ENCODE measurements at regions not wholly inside any gene's neighbourhood (a gene's known extent, or its start where the extent isn't known, plus 50 kb on each side); places are given as distances from the start of the nearest gene placed in this dataset.

GRCh38 chr7:12488341-12488740, 82.2 kb upstream of the SCIN start:
- Mint-ChIP-seq H3K27ac (no peak overlapping the region), H3K4me3 (no peak overlapping the region), H3K4me1 (no peaks in the 10 kb centered on the region), H3K36me3 (ENCODE audit: low read depth) (no peaks in the 10 kb centered on the region), H3K27me3 (no peaks in the 10 kb centered on the region), H3K9me3 (no peaks in the 10 kb centered on the region)
- TF ChIP-seq CTCF (IDR thresholded peaks at IDR 0.05), result no peak
- intact Hi-C loops (cut with micrococcal nuclease), result no loop called here
- ATAC-seq (ENCODE audit: low read depth) (no peak), DNase-seq (no peak)
- ChIA-PET CTCF (no interaction called here), POLR2A (no interaction called here)

- Mint-ChIP-seq H3K4me1 (no peaks in the 10 kb centered on the region), H3K9me3 (no peaks in the 10 kb centered on the region), H3K27me3 (peaks cover 2% of the 10 kb centered on the region), H3K27ac (no peak overlapping the region), H3K36me3 (ENCODE audit: low read depth) (no peaks in the 10 kb centered on the region), H3K4me3 (no peak overlapping the region)
- no peak for ATAC-seq (ENCODE audit: low read depth)
- CTCF ChIA-PET, result interaction anchor here (0.7 to 1.4 kb wide), 9 partner anchors 11 to 1061 kb away, joined by 3 to 5 read pairs (median 4); no protein-coding TSS in a partner anchor
- intact Hi-C loops (cut with micrococcal nuclease), result loop anchor here (1.0 to 5.0 kb wide), 5 partner anchors 32 to 1063 kb away; no protein-coding TSS in a partner anchor
- DNase-seq, result no peak
- POLR2A ChIA-PET, result no interaction called here
- TF ChIP-seq CTCF (IDR thresholded peaks at IDR 0.05), result no peak
Observed at GRCh38 chr7:12490107-12490688, 80.3 kb upstream of the SCIN start.

- H3K9me3 Mint-ChIP-seq, result no peaks in the 10 kb centered on the region
- POLR2A ChIA-PET, result no interaction called here
- intact Hi-C loops (cut with micrococcal nuclease), result loop anchor here (1.0 to 5.0 kb wide), 5 partner anchors 33 to 1064 kb away; no protein-coding TSS in a partner anchor
Observed at GRCh38 chr7:12490940-12491339, 79.6 kb upstream of the SCIN start.

GRCh38 chr7:12491526-12491925, 79.0 kb upstream of the SCIN start:
- DNase-seq (no peak), ATAC-seq (ENCODE audit: low read depth) (no peak)
- Mint-ChIP-seq H3K9me3 (no peaks in the 10 kb centered on the region), H3K27me3 (peaks cover 3% of the 10 kb centered on the region), H3K4me3 (no peak overlapping the region), H3K36me3 (ENCODE audit: low read depth) (no peaks in the 10 kb centered on the region), H3K4me1 (no peaks in the 10 kb centered on the region), H3K27ac (no peak overlapping the region)
- ChIA-PET POLR2A (no interaction called here), CTCF (no interaction called here)
- TF ChIP-seq CTCF (IDR thresholded peaks at IDR 0.05), result no peak
- intact Hi-C loops (cut with micrococcal nuclease), result loop anchor here (2.0 to 5.0 kb wide), 2 partner anchors 169 to 654 kb away; no protein-coding TSS in a partner anchor

More at GRCh38 chr7:12490940-12491339, 79.6 kb upstream of the SCIN start:
- no peak overlapping the region for H3K27ac Mint-ChIP-seq
- peaks cover 3% of the 10 kb centered on the region for H3K27me3 Mint-ChIP-seq
- no peak overlapping the region for H3K4me3 Mint-ChIP-seq
- ATAC-seq (ENCODE audit: low read depth), result no peak
- no peak for DNase-seq
- no peaks in the 10 kb centered on the region for H3K4me1 Mint-ChIP-seq
- H3K36me3 Mint-ChIP-seq (ENCODE audit: low read depth), result no peaks in the 10 kb centered on the region
- TF ChIP-seq CTCF (IDR thresholded peaks at IDR 0.05), result no peak
- CTCF ChIA-PET, result interaction anchor here (1.2 to 1.4 kb wide), 3 partner anchors 33 to 1062 kb away, joined by 3 to 5 read pairs (median 4); no protein-coding TSS in a partner anchor

GRCh38 chr7:12493407-12493806, 77.1 kb upstream of the SCIN start:
- peaks cover 3% of the 10 kb centered on the region for H3K27me3 Mint-ChIP-seq
- ATAC-seq (ENCODE audit: low read depth), result no peak
- H3K4me1 Mint-ChIP-seq, result peaks cover 4% of the 10 kb centered on the region
- H3K9me3 Mint-ChIP-seq, result no peaks in the 10 kb centered on the region
- H3K4me3 Mint-ChIP-seq, result no peak overlapping the region
- ChIA-PET CTCF (no interaction called here), POLR2A (no interaction called here)
- intact Hi-C loops (cut with micrococcal nuclease), result loop anchor here (5.0 kb wide), 1 partner anchor 656 kb away; no protein-coding TSS in a partner anchor
- H3K36me3 Mint-ChIP-seq (ENCODE audit: low read depth), result no peaks in the 10 kb centered on the region
- no peak for TF ChIP-seq CTCF (IDR thresholded peaks at IDR 0.05)
- DNase-seq, result no peak
- H3K27ac Mint-ChIP-seq, result no peak overlapping the region
